ENCODE measurements at regions not wholly inside any gene's neighbourhood (a gene's known extent, or its start where the extent isn't known, plus 50 kb on each side); places are given as distances from the start of the nearest gene placed in this dataset.
"Not testable (repeated sequence)": the region's sequence is repeated elsewhere in the genome, so short reads cannot be mapped to it uniquely, and the experiment has no call there.

GRCh38 chrX:78603908-78604307, 55.2 kb downstream of the RTL3 start:
- no peak for DNase-seq

GRCh38 chrX:78595901-78596502, 63.1 kb downstream of the RTL3 start:
- DNase-seq = no peak

- DNase-seq = no peak
Observed at GRCh38 chrX:78593701-78594100, 65.4 kb downstream of the RTL3 start.

- no peak for DNase-seq
Observed at GRCh38 chrX:78592030-78592429, 67.1 kb downstream of the RTL3 start.

GRCh38 chrX:78574306-78574705, 84.8 kb downstream of the RTL3 start:
- no peak for DNase-seq

- DNase-seq = no peak
Observed at GRCh38 chrX:78573630-78574029, 85.5 kb downstream of the RTL3 start.

GRCh38 chrX:78571849-78572248, 87.3 kb downstream of the RTL3 start:
- DNase-seq = no peak

GRCh38 chrX:78555401-78555980, 103.6 kb downstream of the RTL3 start:
- DNase-seq = no peak

- not testable (repeated sequence) for DNase-seq
Observed at GRCh38 chrX:78552628-78553027, 106.5 kb downstream of the RTL3 start.

- DNase-seq = no peak
Observed at GRCh38 chrX:78548012-78548411, 111.1 kb downstream of the RTL3 start.

- DNase-seq = no peak
Observed at GRCh38 chrX:78545233-78545632, 113.9 kb downstream of the RTL3 start.

GRCh38 chrX:78543281-78543680, 115.8 kb downstream of the RTL3 start:
- DNase-seq = no peak

GRCh38 chrX:78540171-78540570, 119.0 kb downstream of the RTL3 start:
- DNase-seq = no peak

- DNase-seq = no peak
Observed at GRCh38 chrX:78534221-78534620, 124.9 kb downstream of the RTL3 start.

- DNase-seq = no peak
Observed at GRCh38 chrX:78532363-78532762, 126.8 kb downstream of the RTL3 start.

GRCh38 chrX:78527818-78528217, 131.3 kb downstream of the RTL3 start:
- no peak for DNase-seq

- no peak for DNase-seq
Observed at GRCh38 chrX:78527263-78527662, 131.9 kb downstream of the RTL3 start.

GRCh38 chrX:78522601-78523000, 136.5 kb downstream of the RTL3 start:
- no peak for DNase-seq

GRCh38 chrX:78517124-78517523, 142.0 kb downstream of the RTL3 start:
- DNase-seq = peak; percentile 56

- no peak for DNase-seq
Observed at GRCh38 chrX:78514852-78515251, 144.3 kb downstream of the RTL3 start.

GRCh38 chrX:78513971-78514738, 145.0 kb downstream of the RTL3 start:
- no peak for DNase-seq

GRCh38 chrX:78506248-78506647, 152.9 kb downstream of the RTL3 start:
- no peak for DNase-seq

GRCh38 chrX:78496483-78496882, 162.6 kb downstream of the RTL3 start:
- no peak for DNase-seq

GRCh38 chrX:78493180-78493579, 165.8 kb upstream of the CYSLTR1 start:
- DNase-seq = no peak

All from effector CD4-positive, alpha-beta T cell (primary cell).